HepG2 (cell line): ENCODE measurements at regions not wholly inside any gene's neighbourhood (a gene's known extent, or its start where the extent isn't known, plus 50 kb on each side); places are given as distances from the start of the nearest gene placed in this dataset.

ENCODE experiments used
- ATAC-seq: fragments of 200-7000 bp; cut with Tn5 transposase; 3 replicates; pipeline ENCODE4 v1.9.1; 2020; ENCODE audit warnings: mild to moderate bottlenecking, moderate library complexity
- BruUV-seq: library from RNA; stranded (reverse); fragments of 400-500 nt; replicated peaks from 2 replicates; lab custom pipeline; 2021; lab: Mats Ljungman, UMichigan
- CTCF ChIA-PET: fragments of 300-600 bp; formaldehyde crosslinking; extraction: SDS; loops from one replicate; lab custom pipeline; 2021; ENCODE audit warnings: low total read pairs, inconsistent platforms, low intra/inter-chr PET ratio; lab: Yijun Ruan, JAX
- POLR2A ChIA-PET: fragments of 350-600 bp; sonication (Branson Sonifier 250); formaldehyde crosslinking; loops from one replicate; lab custom pipeline; 2020; ENCODE audit warnings: antibody characterized with exemption, inconsistent platforms; lab: Yijun Ruan, JAX
- DNase-seq: peaks from one replicate; pipeline ENCODE4 v3.0.0-alpha.2; 2015; ENCODE audit warnings: low spot score
- FAIRE-seq: peaks from 3 replicates; lab custom pipeline; 2011; peaks lifted over from hg19 to GRCh38; lab: Jason Lieb, UNC
- H2AFZ ChIP-seq: one replicate; pipeline ENCODE4 v1.6.1; 2011; ENCODE audit warnings: low read length, inconsistent platforms
- H3K27ac ChIP-seq: fragments of 300-600 bp; 3 replicates; pipeline ENCODE4 v1.8.0; 2011; ENCODE audit warnings: mixed run types, mild to moderate bottlenecking, mixed read lengths, low read length, inconsistent platforms; ENCODE audit not compliant: insufficient read depth; ENCODE audit errors: extremely low read length
- H3K27me3 ChIP-seq, 2 experiments: fragments of 200-600 bp in 1 of 2; 2 replicates in 1 of 2; 3 replicates in 1 of 2; pipeline versions ENCODE4 v1.6.0 to v1.8.0; 2011; ENCODE audit warnings: low read length in 2 of 2, mild to moderate bottlenecking in 2 of 2, moderate library complexity in 2 of 2, inconsistent platforms in 1 of 2; ENCODE audit not compliant: insufficient read depth in 2 of 2, control insufficient read depth in 1 of 2
- H3K36me3 ChIP-seq, 2 experiments: fragments of 200-600 bp in 1 of 2; replicated peaks in 1 of 2; 2 replicates in 1 of 2; 3 replicates in 1 of 2; pipeline versions ENCODE4 v1.5.1 to v1.8.0; 2011; ENCODE audit warnings: low read length in 2 of 2, inconsistent platforms in 1 of 2; ENCODE audit not compliant: insufficient read depth in 2 of 2, control insufficient read depth in 1 of 2
- H3K4me1 ChIP-seq: 2 replicates; pipeline ENCODE4 v1.5.1; 2012; ENCODE audit warnings: low read length, inconsistent platforms; ENCODE audit not compliant: insufficient read depth
- H3K4me2 ChIP-seq: 2 replicates; pipeline ENCODE4 v1.6.0; 2011; ENCODE audit warnings: low read depth, low read length, inconsistent platforms
- H3K4me3 ChIP-seq, 3 experiments: fragments of 200-600 bp in 1 of 3; sonication (generic), shearing (Covaris generic) in 1 of 3; replicated peaks in 1 of 3; 2 replicates each; pipeline ENCODE4 v1.5.1; 2011 to 2016; ENCODE audit warnings: low read length in 3 of 3, inconsistent platforms in 2 of 3, low read depth in 2 of 3, mild to moderate bottlenecking in 2 of 3, control low read depth in 1 of 3, mixed read lengths in 1 of 3; ENCODE audit not compliant: insufficient read depth in 1 of 3
- H3K79me2 ChIP-seq: one replicate; pipeline ENCODE4 v1.6.1; 2011; ENCODE audit warnings: low read length, inconsistent platforms; ENCODE audit not compliant: insufficient read depth
- H3K9ac ChIP-seq: 2 replicates; pipeline ENCODE4 v1.6.0; 2011; ENCODE audit warnings: mild to moderate bottlenecking, low read depth, low read length, inconsistent platforms; ENCODE audit not compliant: insufficient read depth
- H3K9me3 ChIP-seq: 2 replicates; pipeline ENCODE4 v1.5.1; 2012; ENCODE audit warnings: mild to moderate bottlenecking, low read length
- H4K20me1 ChIP-seq: 2 replicates; pipeline ENCODE4 v1.6.0; 2011; ENCODE audit warnings: inconsistent platforms, mild to moderate bottlenecking, low read length, moderate library complexity; ENCODE audit not compliant: insufficient read depth
- ARNT ChIP-seq: fragments of 450-650 bp; IDR thresholded peaks from 2 replicates; pipeline ENCODE4 v1.6.1; 2017
- SP2 ChIP-seq: sonication (generic); formaldehyde crosslinking; IDR thresholded peaks from 2 replicates; pipeline ENCODE4 v1.5.1; 2020; ENCODE audit warnings: mild to moderate bottlenecking, missing genetic modification reagents
- ZBTB7A ChIP-seq: sonication (generic); formaldehyde crosslinking; IDR thresholded peaks from 2 replicates; pipeline ENCODE4 v1.8.0; 2022; ENCODE audit warnings: mild to moderate bottlenecking, missing genetic modification reagents
- ZNF7 ChIP-seq: IDR thresholded peaks from 2 replicates; pipeline ENCODE4 v1.6.1; 2016; ENCODE audit warnings: missing biosample characterization, missing genetic modification reagents
- ZNF782 ChIP-seq: sonication (generic); formaldehyde crosslinking; IDR thresholded peaks from 2 replicates; pipeline ENCODE4 v1.4.0; 2020; ENCODE audit warnings: missing genetic modification reagents, mild to moderate bottlenecking, borderline replicate concordance
- WGBS: methylation state at CpG from one replicate; pipeline ENCODE4 v1.1.6; 2017; ENCODE audit warnings: low lambda C conversion rate; 5-methylcytosine and 5-hydroxymethylcytosine counted together
- in situ Hi-C: cut with HindIII; loops from 2 replicates; pipeline ENCODE4 v1.10.0; 2017; ENCODE audit warnings: low pct_unique_long_range_greater_than_20kb; ENCODE audit not compliant: extremely low pct_ligation_motif_present
- intact Hi-C: fragments of 100-400 bp; cut with micrococcal nuclease; formaldehyde crosslinking; loops from one replicate; pipeline ENCODE4 v1.10.0; 2022; ENCODE audit not compliant: unreplicated experiment
- TF ChIP-seq, protein P1 (sequence below): sonication (generic); formaldehyde crosslinking; IDR thresholded peaks from 2 replicates; pipeline ENCODE4 v1.9.0; 2021; ENCODE audit warnings: missing genetic modification reagents, borderline replicate concordance
- TF ChIP-seq, protein P2 (sequence below): fragments of 450-650 bp; IDR thresholded peaks from 2 replicates; pipeline ENCODE4 v1.6.1; 2017; ENCODE audit warnings: mild to moderate bottlenecking
- TF ChIP-seq, protein P3 (sequence below): IDR thresholded peaks from 2 replicates; pipeline ENCODE4 v1.6.1; 2016; ENCODE audit warnings: missing compliant biosample characterization, missing genetic modification reagents, borderline replicate concordance
- TF ChIP-seq, protein P4 (sequence below): sonication (generic); formaldehyde crosslinking; IDR thresholded peaks from 2 replicates; pipeline ENCODE4 v1.9.0; 2021; ENCODE audit warnings: missing genetic modification reagents, mild to moderate bottlenecking, borderline replicate concordance
- TF ChIP-seq, protein P5 (sequence below): sonication (generic); formaldehyde crosslinking; IDR thresholded peaks from 2 replicates; pipeline ENCODE4 v1.5.0; 2020; ENCODE audit warnings: mild to moderate bottlenecking, missing genetic modification reagents, borderline replicate concordance
- TF ChIP-seq, protein P6 (sequence below), 2 experiments: fragments of 450-650 bp in 1 of 2; sonication (generic) in 1 of 2; formaldehyde crosslinking; IDR thresholded peaks; 2 replicates each; pipeline versions ENCODE4 v1.5.0 to v1.8.0; 2020 to 2022; ENCODE audit warnings: mild to moderate bottlenecking in 1 of 2, missing genetic modification reagents in 1 of 2

DNA sequence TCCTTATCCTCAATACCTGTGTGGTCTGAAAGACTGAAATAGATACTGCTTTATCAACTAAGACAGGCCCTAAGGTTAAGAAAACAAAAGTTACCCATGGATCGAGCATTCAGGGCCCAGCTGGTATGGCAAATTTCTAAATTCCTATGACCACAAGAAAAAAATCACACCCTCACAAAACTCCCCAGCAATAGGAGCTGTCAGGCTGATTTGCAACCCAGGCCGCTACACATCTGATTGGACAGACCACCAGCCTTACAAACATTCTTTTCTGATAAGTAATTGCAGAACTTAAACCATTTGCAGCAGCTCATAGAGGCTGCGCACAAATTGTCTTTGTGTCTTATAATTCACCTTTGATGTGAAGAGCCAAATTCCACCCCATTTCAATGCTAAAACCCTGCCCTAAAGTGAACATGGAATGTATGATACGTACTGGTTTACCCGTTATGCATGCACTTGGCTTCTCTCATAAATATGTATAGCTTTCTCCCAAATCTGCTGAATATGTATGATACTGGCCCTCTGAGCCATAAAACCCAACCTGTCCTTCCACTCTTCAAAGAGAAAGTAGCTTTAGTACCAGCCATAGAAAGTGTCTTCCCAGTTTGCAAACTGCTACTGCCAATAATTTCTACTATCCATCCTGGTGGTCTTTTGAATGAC lies 842.5 kb downstream of the GRID1 start:
- CTCF ChIA-PET: no interaction called here
- POLR2A ChIA-PET: no interaction called here
- ATAC-seq: no peak
- TF ChIP-seq, protein P1, sequence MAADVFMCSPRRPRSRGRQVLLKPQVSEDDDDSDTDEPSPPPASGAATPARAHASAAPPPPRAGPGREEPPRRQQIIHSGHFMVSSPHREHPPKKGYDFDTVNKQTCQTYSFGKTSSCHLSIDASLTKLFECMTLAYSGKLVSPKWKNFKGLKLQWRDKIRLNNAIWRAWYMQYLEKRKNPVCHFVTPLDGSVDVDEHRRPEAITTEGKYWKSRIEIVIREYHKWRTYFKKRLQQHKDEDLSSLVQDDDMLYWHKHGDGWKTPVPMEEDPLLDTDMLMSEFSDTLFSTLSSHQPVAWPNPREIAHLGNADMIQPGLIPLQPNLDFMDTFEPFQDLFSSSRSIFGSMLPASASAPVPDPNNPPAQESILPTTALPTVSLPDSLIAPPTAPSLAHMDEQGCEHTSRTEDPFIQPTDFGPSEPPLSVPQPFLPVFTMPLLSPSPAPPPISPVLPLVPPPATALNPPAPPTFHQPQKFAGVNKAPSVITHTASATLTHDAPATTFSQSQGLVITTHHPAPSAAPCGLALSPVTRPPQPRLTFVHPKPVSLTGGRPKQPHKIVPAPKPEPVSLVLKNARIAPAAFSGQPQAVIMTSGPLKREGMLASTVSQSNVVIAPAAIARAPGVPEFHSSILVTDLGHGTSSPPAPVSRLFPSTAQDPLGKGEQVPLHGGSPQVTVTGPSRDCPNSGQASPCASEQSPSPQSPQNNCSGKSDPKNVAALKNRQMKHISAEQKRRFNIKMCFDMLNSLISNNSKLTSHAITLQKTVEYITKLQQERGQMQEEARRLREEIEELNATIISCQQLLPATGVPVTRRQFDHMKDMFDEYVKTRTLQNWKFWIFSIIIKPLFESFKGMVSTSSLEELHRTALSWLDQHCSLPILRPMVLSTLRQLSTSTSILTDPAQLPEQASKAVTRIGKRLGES (CRISPR knock-in tag): no peak
- TF ChIP-seq ZNF7 (CRISPR knock-in tag): no peak
- TF ChIP-seq ZBTB7A (CRISPR knock-in tag): no peak
- TF ChIP-seq, protein P2, sequence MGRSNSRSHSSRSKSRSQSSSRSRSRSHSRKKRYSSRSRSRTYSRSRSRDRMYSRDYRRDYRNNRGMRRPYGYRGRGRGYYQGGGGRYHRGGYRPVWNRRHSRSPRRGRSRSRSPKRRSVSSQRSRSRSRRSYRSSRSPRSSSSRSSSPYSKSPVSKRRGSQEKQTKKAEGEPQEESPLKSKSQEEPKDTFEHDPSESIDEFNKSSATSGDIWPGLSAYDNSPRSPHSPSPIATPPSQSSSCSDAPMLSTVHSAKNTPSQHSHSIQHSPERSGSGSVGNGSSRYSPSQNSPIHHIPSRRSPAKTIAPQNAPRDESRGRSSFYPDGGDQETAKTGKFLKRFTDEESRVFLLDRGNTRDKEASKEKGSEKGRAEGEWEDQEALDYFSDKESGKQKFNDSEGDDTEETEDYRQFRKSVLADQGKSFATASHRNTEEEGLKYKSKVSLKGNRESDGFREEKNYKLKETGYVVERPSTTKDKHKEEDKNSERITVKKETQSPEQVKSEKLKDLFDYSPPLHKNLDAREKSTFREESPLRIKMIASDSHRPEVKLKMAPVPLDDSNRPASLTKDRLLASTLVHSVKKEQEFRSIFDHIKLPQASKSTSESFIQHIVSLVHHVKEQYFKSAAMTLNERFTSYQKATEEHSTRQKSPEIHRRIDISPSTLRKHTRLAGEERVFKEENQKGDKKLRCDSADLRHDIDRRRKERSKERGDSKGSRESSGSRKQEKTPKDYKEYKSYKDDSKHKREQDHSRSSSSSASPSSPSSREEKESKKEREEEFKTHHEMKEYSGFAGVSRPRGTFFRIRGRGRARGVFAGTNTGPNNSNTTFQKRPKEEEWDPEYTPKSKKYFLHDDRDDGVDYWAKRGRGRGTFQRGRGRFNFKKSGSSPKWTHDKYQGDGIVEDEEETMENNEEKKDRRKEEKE: no peak
- no peak for TF ChIP-seq ARNT
- TF ChIP-seq, protein P3, sequence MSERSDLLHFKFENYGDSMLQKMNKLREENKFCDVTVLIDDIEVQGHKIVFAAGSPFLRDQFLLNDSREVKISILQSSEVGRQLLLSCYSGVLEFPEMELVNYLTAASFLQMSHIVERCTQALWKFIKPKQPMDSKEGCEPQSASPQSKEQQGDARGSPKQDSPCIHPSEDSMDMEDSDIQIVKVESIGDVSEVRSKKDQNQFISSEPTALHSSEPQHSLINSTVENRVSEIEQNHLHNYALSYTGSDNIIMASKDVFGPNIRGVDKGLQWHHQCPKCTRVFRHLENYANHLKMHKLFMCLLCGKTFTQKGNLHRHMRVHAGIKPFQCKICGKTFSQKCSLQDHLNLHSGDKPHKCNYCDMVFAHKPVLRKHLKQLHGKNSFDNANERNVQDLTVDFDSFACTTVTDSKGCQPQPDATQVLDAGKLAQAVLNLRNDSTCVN (CRISPR knock-in tag): no peak
- TF ChIP-seq, protein P4, sequence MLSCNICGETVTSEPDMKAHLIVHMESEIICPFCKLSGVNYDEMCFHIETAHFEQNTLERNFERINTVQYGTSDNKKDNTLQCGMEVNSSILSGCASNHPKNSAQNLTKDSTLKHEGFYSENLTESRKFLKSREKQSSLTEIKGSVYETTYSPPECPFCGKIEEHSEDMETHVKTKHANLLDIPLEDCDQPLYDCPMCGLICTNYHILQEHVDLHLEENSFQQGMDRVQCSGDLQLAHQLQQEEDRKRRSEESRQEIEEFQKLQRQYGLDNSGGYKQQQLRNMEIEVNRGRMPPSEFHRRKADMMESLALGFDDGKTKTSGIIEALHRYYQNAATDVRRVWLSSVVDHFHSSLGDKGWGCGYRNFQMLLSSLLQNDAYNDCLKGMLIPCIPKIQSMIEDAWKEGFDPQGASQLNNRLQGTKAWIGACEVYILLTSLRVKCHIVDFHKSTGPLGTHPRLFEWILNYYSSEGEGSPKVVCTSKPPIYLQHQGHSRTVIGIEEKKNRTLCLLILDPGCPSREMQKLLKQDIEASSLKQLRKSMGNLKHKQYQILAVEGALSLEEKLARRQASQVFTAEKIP (CRISPR knock-in tag): no peak
- TF ChIP-seq, protein P5, sequence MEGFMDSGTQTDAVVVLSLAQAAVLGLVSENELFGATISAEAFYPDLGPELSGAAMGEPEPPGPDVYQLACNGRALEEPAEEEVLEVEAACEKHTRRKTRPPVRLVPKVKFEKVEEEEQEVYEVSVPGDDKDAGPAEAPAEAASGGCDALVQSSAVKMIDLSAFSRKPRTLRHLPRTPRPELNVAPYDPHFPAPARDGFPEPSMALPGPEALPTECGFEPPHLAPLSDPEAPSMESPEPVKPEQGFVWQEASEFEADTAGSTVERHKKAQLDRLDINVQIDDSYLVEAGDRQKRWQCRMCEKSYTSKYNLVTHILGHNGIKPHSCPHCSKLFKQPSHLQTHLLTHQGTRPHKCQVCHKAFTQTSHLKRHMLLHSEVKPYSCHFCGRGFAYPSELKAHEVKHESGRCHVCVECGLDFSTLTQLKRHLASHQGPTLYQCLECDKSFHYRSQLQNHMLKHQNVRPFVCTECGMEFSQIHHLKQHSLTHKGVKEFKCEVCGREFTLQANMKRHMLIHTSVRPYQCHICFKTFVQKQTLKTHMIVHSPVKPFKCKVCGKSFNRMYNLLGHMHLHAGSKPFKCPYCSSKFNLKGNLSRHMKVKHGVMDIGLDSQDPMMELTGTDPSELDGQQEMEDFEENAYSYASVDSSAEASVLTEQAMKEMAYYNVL (CRISPR knock-in tag): no peak
- no peak for TF ChIP-seq ZNF782 (CRISPR knock-in tag)
- TF ChIP-seq, protein P6, sequence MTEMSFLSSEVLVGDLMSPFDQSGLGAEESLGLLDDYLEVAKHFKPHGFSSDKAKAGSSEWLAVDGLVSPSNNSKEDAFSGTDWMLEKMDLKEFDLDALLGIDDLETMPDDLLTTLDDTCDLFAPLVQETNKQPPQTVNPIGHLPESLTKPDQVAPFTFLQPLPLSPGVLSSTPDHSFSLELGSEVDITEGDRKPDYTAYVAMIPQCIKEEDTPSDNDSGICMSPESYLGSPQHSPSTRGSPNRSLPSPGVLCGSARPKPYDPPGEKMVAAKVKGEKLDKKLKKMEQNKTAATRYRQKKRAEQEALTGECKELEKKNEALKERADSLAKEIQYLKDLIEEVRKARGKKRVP (CRISPR knock-in tag; IDR thresholded peaks at IDR 0.05): no peak
- no peak for TF ChIP-seq SP2 (CRISPR knock-in tag)

More for the DNA sequence above, 842.5 kb downstream of the GRID1 start:
- H3K4me2 ChIP-seq: no peak overlapping the region
- intact Hi-C loops (no loop called here), in situ Hi-C loops (no loop called here)
- H3K4me3 ChIP-seq: no peak overlapping the region
- H2AFZ ChIP-seq: no peak overlapping the region
- peaks cover 18% of the 10 kb centered on the region for H3K9me3 ChIP-seq
- DNase-seq (no peak), FAIRE-seq (no peak)
- H3K79me2 ChIP-seq: no peaks in the 10 kb centered on the region
- no peaks in the 10 kb centered on the region for H3K36me3 ChIP-seq
- no peak overlapping the region for H3K27ac ChIP-seq
- H3K27me3 ChIP-seq: no peaks in the 10 kb centered on the region
- no peaks in the 10 kb centered on the region for H4K20me1 ChIP-seq
- 14% methylated on average over 4 of the region's 5 CpGs for WGBS
- H3K9ac ChIP-seq: no peak overlapping the region
- H3K4me1 ChIP-seq: no peaks in the 10 kb centered on the region
- no TSS peak for BruUV-seq
